H1 (cell line): ENCODE measurements at regions not wholly inside any gene's neighbourhood (a gene's known extent, or its start where the extent isn't known, plus 50 kb on each side); places are given as distances from the start of the nearest gene placed in this dataset.

ENCODE experiments used
- CTCF ChIA-PET: fragments of 300-600 bp; sonication (Branson Sonifier 250); formaldehyde crosslinking; loops from one replicate; lab custom pipeline; 2021; ENCODE audit not compliant: partially characterized antibody; lab: Charles Lee
- POLR2A ChIA-PET: fragments of 300-600 bp; sonication (Branson Sonifier 250); formaldehyde crosslinking; loops from one replicate; lab custom pipeline; 2021; ENCODE audit warnings: inconsistent platforms; ENCODE audit not compliant: partially characterized antibody; lab: Charles Lee
- DNase-seq, 2 experiments: peaks; one replicate each; pipeline versions ENCODE4 v3.0.0 to v3.0.0-alpha.2; 2010 to 2022; ENCODE audit warnings: low spot score in 2 of 2, low read depth in 1 of 2, mixed read lengths in 1 of 2
- FAIRE-seq: peaks from 2 replicates; lab custom pipeline; 2011; peaks lifted over from hg19 to GRCh38; lab: Jason Lieb, UNC
- H2AFZ ChIP-seq: 2 replicates; pipeline ENCODE4 v1.8.1; 2012; ENCODE audit warnings: low read length, inconsistent platforms
- H2AK5ac ChIP-seq: 2 replicates; pipeline ENCODE4 v1.6.1; 2013; ENCODE audit warnings: low read depth, low read length
- H2BK120ac ChIP-seq: replicated peaks from 2 replicates; pipeline ENCODE3; 2013; ENCODE audit warnings: low read depth, low read length, inconsistent platforms
- H2BK12ac ChIP-seq: 2 replicates; pipeline ENCODE4 v1.6.1; 2013; ENCODE audit warnings: low read depth, low read length
- H2BK15ac ChIP-seq: 2 replicates; pipeline ENCODE4 v1.6.1; 2013; ENCODE audit warnings: low read length
- H2BK20ac ChIP-seq: 2 replicates; pipeline ENCODE4 v1.6.1; 2013; ENCODE audit warnings: low read length
- H2BK5ac ChIP-seq: 2 replicates; pipeline ENCODE4 v1.6.1; 2013; ENCODE audit warnings: low read depth, low read length
- H3K14ac ChIP-seq: 2 replicates; pipeline ENCODE4 v1.6.1; 2013; ENCODE audit warnings: inconsistent platforms; ENCODE audit not compliant: insufficient read length
- H3K18ac ChIP-seq: 2 replicates; pipeline ENCODE4 v1.6.1; 2013; ENCODE audit warnings: low read length; ENCODE audit errors: extremely low read depth
- H3K23ac ChIP-seq: 2 replicates; pipeline ENCODE4 v1.6.1; 2013; ENCODE audit warnings: inconsistent platforms; ENCODE audit not compliant: insufficient read length
- H3K23me2 ChIP-seq: 2 replicates; pipeline ENCODE4 v1.6.1; 2013; ENCODE audit warnings: low read depth, low read length
- H3K27ac ChIP-seq: 2 replicates; pipeline ENCODE4 v1.6.1; 2011; ENCODE audit warnings: low read depth, low read length, inconsistent platforms
- H3K27me3 ChIP-seq, 4 experiments: replicated peaks in 1 of 4; 1 replicate in 1 of 4; 2 replicates in 3 of 4; pipeline versions ENCODE4 v1.6.1 to v1.8.1; 2011 to 2013; ENCODE audit warnings: low read length in 3 of 4, mild to moderate bottlenecking in 3 of 4, inconsistent platforms in 2 of 4, mixed read lengths in 2 of 4, moderate library complexity in 1 of 4; ENCODE audit not compliant: control insufficient read depth in 3 of 4, insufficient read depth in 3 of 4; ENCODE audit errors: extremely low read depth in 1 of 4
- H3K36me3 ChIP-seq, 4 experiments: 2 replicates each; pipeline versions ENCODE4 v1.6.1 to v1.8.1; 2011 to 2013; ENCODE audit warnings: mild to moderate bottlenecking in 4 of 4, low read length in 3 of 4, moderate library complexity in 2 of 4, control low read depth in 1 of 4, inconsistent platforms in 1 of 4; ENCODE audit not compliant: insufficient read depth in 4 of 4, control insufficient read depth in 2 of 4
- H3K4ac ChIP-seq: replicated peaks from 2 replicates; pipeline ENCODE3; 2013; ENCODE audit warnings: low read length, low read depth, mixed read lengths, inconsistent platforms; ENCODE audit not compliant: insufficient read length
- H3K4me1 ChIP-seq, 4 experiments: replicated peaks in 1 of 4; 1 replicate in 1 of 4; 2 replicates in 3 of 4; pipeline versions ENCODE4 v1.6.1 to v1.8.1; 2011 to 2013; ENCODE audit warnings: low read length in 3 of 4, inconsistent platforms in 2 of 4, mixed read lengths in 1 of 4; ENCODE audit not compliant: insufficient read depth in 4 of 4, control insufficient read depth in 3 of 4
- H3K4me2 ChIP-seq, 2 experiments: 2 replicates each; pipeline versions ENCODE4 v1.6.1 to v1.8.1; 2011 to 2013; ENCODE audit warnings: low read depth in 2 of 2, low read length in 2 of 2, control low read depth in 1 of 2, inconsistent platforms in 1 of 2, mild to moderate bottlenecking in 1 of 2; ENCODE audit not compliant: insufficient read depth in 1 of 2
- H3K4me3 ChIP-seq, 4 experiments: fragments of 200-600, 300-600 bp in 1 of 4; sonication (generic), shearing (Covaris generic), sonication (Bioruptor Twin) in 1 of 4; 2 replicates each; pipeline versions ENCODE4 v1.5.1 to v1.8.1; 2011 to 2016; ENCODE audit warnings: low read length in 4 of 4, low read depth in 3 of 4, control low read depth in 2 of 4, inconsistent platforms in 2 of 4, mild to moderate bottlenecking in 2 of 4, mixed read lengths in 1 of 4, moderate library complexity in 1 of 4; ENCODE audit not compliant: insufficient read depth in 2 of 4; ENCODE audit errors: extremely low read depth in 1 of 4
- H3K56ac ChIP-seq: replicated peaks from 2 replicates; pipeline ENCODE3; 2013; ENCODE audit warnings: low read depth, mild to moderate bottlenecking, mixed read lengths, low read length, inconsistent platforms; ENCODE audit not compliant: insufficient read length
- H3K79me1 ChIP-seq: 2 replicates; pipeline ENCODE4 v1.6.1; 2013; ENCODE audit warnings: low read depth, low read length, control low read depth
- H3K79me2 ChIP-seq, 2 experiments: 2 replicates each; pipeline versions ENCODE4 v1.6.1 to v1.8.1; 2012 to 2013; ENCODE audit warnings: low read length in 2 of 2, mild to moderate bottlenecking in 2 of 2, inconsistent platforms in 1 of 2; ENCODE audit not compliant: insufficient read depth in 2 of 2, control insufficient read depth in 1 of 2
- H3K9ac ChIP-seq, 4 experiments: replicated peaks in 1 of 4; 1 replicate in 1 of 4; 2 replicates in 3 of 4; pipeline versions ENCODE4 v1.6.1 to v1.8.1; 2011 to 2013; ENCODE audit warnings: low read depth in 3 of 4, low read length in 3 of 4, control low read depth in 2 of 4, mild to moderate bottlenecking in 2 of 4, moderate library complexity in 2 of 4, inconsistent platforms in 1 of 4; ENCODE audit errors: extremely low read depth in 1 of 4
- H3K9me3 ChIP-seq, 2 experiments: 2 replicates each; pipeline versions ENCODE4 v1.6.1 to v1.8.1; 2012 to 2013; ENCODE audit warnings: mild to moderate bottlenecking in 2 of 2, moderate library complexity in 2 of 2, control low read depth in 1 of 2, inconsistent platforms in 1 of 2, low read depth in 1 of 2, low read length in 1 of 2, mixed read lengths in 1 of 2; ENCODE audit not compliant: insufficient read depth in 2 of 2
- H4K20me1 ChIP-seq, 2 experiments: replicated peaks in 1 of 2; 2 replicates each; pipeline versions ENCODE3 to v1.8.1; 2011 to 2013; ENCODE audit warnings: inconsistent platforms in 2 of 2, low read length in 2 of 2, mild to moderate bottlenecking in 1 of 2; ENCODE audit not compliant: insufficient read depth in 2 of 2, control insufficient read depth in 1 of 2
- H4K5ac ChIP-seq: 2 replicates; pipeline ENCODE4 v1.6.1; 2013; ENCODE audit warnings: low read length, low read depth, mixed read lengths, inconsistent platforms; ENCODE audit not compliant: insufficient read length
- H4K8ac ChIP-seq: 2 replicates; pipeline ENCODE4 v1.8.0; 2013; ENCODE audit warnings: mild to moderate bottlenecking, moderate library complexity, low read length, inconsistent platforms; ENCODE audit not compliant: insufficient read depth; ENCODE audit errors: extremely low read depth
- H4K91ac ChIP-seq: replicated peaks from 2 replicates; pipeline ENCODE3; 2013; ENCODE audit warnings: low read length, mixed read lengths, inconsistent platforms; ENCODE audit not compliant: insufficient read length
- ASH2L ChIP-seq: fragments of 200-600, 300-600 bp; sonication (generic); IDR thresholded peaks from one replicate; pipeline ENCODE4 v1.7.1; 2017; ENCODE audit warnings: low read length
- CBX5 ChIP-seq: fragments of 300-800, 300-1000 bp; sonication (generic); IDR thresholded peaks from 2 replicates; pipeline ENCODE4 v1.7.1; 2016; ENCODE audit warnings: antibody characterized with exemption, low read length, low read depth
- CHD1 ChIP-seq: IDR thresholded peaks from 2 replicates; pipeline ENCODE4 v1.6.1; 2012; ENCODE audit warnings: low read depth, low read length, improper control_type of control experiment
- GABPA ChIP-seq: IDR thresholded peaks from 2 replicates; pipeline ENCODE4 v1.6.1; 2011; ENCODE audit warnings: mild to moderate bottlenecking, low read length, moderate library complexity, borderline replicate concordance; ENCODE audit not compliant: insufficient read depth
- JUN ChIP-seq: IDR thresholded peaks from 2 replicates; pipeline ENCODE4 v1.6.1; 2011; ENCODE audit warnings: low read depth, mild to moderate bottlenecking, improper control_type of control experiment, low read length
- MAFK ChIP-seq: IDR thresholded peaks from 2 replicates; pipeline ENCODE4 v1.6.1; 2012; ENCODE audit warnings: low read depth, mild to moderate bottlenecking, improper control_type of control experiment, low read length
- NRF1 ChIP-seq: IDR thresholded peaks from 2 replicates; pipeline ENCODE4 v1.6.1; 2011; ENCODE audit warnings: mild to moderate bottlenecking, low read depth, low read length, improper control_type of control experiment
- PHF8 ChIP-seq: fragments of 200-600 bp; sonication (generic); conservative IDR thresholded peaks from 2 replicates; pipeline ENCODE4 v1.7.1; 2012; ENCODE audit warnings: low read depth, mild to moderate bottlenecking, inconsistent platforms, low read length, moderate library complexity
- RBBP5 ChIP-seq: IDR thresholded peaks from 2 replicates; pipeline ENCODE4 v1.7.1; 2012; ENCODE audit warnings: low read depth, mild to moderate bottlenecking, inconsistent platforms, low read length, moderate library complexity, borderline replicate concordance
- TAF1 ChIP-seq: IDR thresholded peaks from 2 replicates; pipeline ENCODE4 v1.6.1; 2011; ENCODE audit warnings: mild to moderate bottlenecking, low read depth, low read length
- ZNF274 ChIP-seq: IDR thresholded peaks from 2 replicates; pipeline ENCODE4 v1.7.0; 2012; ENCODE audit warnings: low read length, borderline replicate concordance; ENCODE audit errors: extremely low read depth
- WGBS, 2 experiments: shearing (Covaris generic) in 1 of 2; methylation state at CpG; one replicate each; pipeline versions ENCODE4 v1.1.6 to v1.1.7; 2013 to 2015; ENCODE audit warnings: low lambda C conversion rate in 2 of 2, mixed read lengths in 2 of 2, inconsistent platforms in 1 of 2, low coverage in 1 of 2, missing lambda C conversion rate in 1 of 2; ENCODE audit not compliant: insufficient replicate concordance in 2 of 2, insufficient coverage in 1 of 2, insufficient read length in 1 of 2; ENCODE audit errors: extremely low coverage in 1 of 2, missing lambda C conversion rate in 1 of 2; 5-methylcytosine and 5-hydroxymethylcytosine counted together
- TF ChIP-seq, protein P1 (sequence below): IDR thresholded peaks from 2 replicates; pipeline ENCODE4 v1.6.1; 2012; ENCODE audit warnings: inconsistent platforms
- TF ChIP-seq, protein P2 (sequence below): IDR thresholded peaks from 2 replicates; pipeline ENCODE4 v1.6.1; 2012; ENCODE audit warnings: low read length, inconsistent platforms

DNA sequence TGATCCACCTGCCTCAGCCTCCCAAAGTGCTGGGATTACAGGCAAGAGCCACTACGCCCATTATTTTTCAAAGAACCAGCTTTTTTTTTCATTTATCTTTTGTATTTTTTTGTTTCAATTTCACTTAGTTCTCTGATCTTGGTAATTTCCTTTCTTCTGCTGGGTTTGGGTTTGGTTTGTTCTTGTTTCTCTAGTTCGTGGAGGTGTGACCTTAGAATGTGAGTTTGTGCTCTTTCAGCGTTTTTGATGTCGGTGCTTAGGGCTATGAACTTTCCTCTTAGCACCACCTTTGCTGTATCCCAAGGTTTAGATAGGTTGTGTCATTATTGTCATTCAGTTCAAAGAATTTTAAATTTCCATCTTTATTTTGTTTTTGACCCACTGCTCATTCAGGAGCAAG, 86.7 kb upstream of the MSTN start:
- Histone ChIP-seq H2BK120ac (no peak overlapping the region), H2AFZ (no peak overlapping the region), H3K4ac (no peak overlapping the region), H3K27me3 (no peaks in the 10 kb centered on the region), H3K79me2 (no peaks in the 10 kb centered on the region), H4K5ac (no peak overlapping the region), H3K79me1 (no peaks in the 10 kb centered on the region), H4K8ac (no peak overlapping the region), H3K18ac (no peak overlapping the region), H3K9me3 (no peaks in the 10 kb centered on the region), H3K27ac (no peak overlapping the region), H3K14ac (no peak overlapping the region), H3K56ac (no peak overlapping the region), H3K4me2 (no peak overlapping the region), H3K4me3 (no peak overlapping the region), H3K9ac (no peak overlapping the region), H3K4me1 (no peaks in the 10 kb centered on the region; a peak in 1 of 7 replicates), H3K23ac (no peak overlapping the region), H4K91ac (no peak overlapping the region), H3K23me2 (no peaks in the 10 kb centered on the region), H2AK5ac (no peak overlapping the region), H2BK15ac (no peak overlapping the region), H2BK20ac (no peak overlapping the region), H2BK12ac (no peak overlapping the region), H4K20me1 (no peaks in the 10 kb centered on the region), H3K36me3 (no peaks in the 10 kb centered on the region), H2BK5ac (no peak overlapping the region)
- 97% methylated on average over 4 of the region's 4 CpGs; no CpG with 5 or more reads in 1 of the 2 experiments for WGBS, 2 experiments
- POLR2A ChIA-PET: no interaction called here
- DNase-seq (no peak), FAIRE-seq (no peak)
- CTCF ChIA-PET: interaction anchor here (1.0 to 2.0 kb wide), 2 partner anchors 22 to 35 kb away, joined by 4 to 5 read pairs; no protein-coding TSS in a partner anchor
- TF ChIP-seq CHD1 (no peak), RBBP5 (no peak), MAFK (no peak), CBX5 (no peak), JUN (no peak), PHF8 (no peak), TAF1 (no peak), ZNF274 (no peak), ASH2L (no peak), GABPA (no peak), NRF1 (no peak)
- TF ChIP-seq, protein P1, sequence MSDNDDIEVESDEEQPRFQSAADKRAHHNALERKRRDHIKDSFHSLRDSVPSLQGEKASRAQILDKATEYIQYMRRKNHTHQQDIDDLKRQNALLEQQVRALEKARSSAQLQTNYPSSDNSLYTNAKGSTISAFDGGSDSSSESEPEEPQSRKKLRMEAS: no peak
- TF ChIP-seq, protein P2, sequence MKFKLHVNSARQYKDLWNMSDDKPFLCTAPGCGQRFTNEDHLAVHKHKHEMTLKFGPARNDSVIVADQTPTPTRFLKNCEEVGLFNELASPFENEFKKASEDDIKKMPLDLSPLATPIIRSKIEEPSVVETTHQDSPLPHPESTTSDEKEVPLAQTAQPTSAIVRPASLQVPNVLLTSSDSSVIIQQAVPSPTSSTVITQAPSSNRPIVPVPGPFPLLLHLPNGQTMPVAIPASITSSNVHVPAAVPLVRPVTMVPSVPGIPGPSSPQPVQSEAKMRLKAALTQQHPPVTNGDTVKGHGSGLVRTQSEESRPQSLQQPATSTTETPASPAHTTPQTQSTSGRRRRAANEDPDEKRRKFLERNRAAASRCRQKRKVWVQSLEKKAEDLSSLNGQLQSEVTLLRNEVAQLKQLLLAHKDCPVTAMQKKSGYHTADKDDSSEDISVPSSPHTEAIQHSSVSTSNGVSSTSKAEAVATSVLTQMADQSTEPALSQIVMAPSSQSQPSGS: no peak
